GM19351 (cell line): ENCODE measurements at regions not wholly inside any gene's neighbourhood (a gene's known extent, or its start where the extent isn't known, plus 50 kb on each side); places are given as distances from the start of the nearest gene placed in this dataset.

Experiments
- ATAC-seq: cut with Tn5 transposase; IDR thresholded peaks from one replicate; pipeline ENCODE4 v1.9.1; 2021; ENCODE audit warnings: mild to moderate bottlenecking, moderate library complexity; ENCODE audit not compliant: unreplicated experiment

DNA sequence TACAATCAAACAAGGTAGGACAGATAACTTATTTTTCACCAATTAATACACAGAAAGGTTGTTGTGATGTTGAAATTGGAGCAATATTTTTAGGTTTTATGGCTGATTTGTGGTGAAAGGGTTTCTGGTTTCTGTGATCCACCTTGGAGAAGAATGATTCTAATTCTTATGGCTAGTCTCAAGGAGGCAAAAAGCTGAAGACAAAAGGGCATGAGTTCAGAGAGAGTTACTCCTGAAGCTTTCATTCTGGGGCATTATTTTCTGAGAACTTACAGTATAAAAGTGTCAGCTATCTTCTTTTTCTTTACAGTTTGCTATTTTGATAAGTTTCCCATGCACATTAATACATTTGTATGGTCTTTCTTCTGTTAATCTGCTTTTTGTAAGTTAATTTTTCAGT lies 372.4 kb upstream of the CCDC179 start:
- no peak for ATAC-seq

DNA sequence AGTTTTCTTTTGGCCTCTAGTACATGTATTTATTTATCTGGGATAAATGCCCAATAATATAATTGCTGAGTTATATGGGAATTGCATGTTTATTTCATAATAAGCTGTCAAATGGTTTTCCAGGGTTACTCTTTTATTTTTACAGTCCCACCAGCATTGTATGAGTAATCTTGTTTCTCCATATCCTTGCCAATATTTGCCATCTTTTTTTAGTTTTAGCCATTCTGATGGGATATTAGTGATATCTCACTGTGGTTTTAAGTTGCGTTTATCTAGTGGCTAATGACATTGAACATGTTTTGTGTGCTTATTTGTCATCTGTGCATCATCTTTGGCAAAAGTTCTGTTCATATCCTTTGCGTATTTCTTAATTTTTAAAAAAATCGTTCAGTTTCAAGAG lies 372.8 kb upstream of the CCDC179 start:
- no peak for ATAC-seq

DNA sequence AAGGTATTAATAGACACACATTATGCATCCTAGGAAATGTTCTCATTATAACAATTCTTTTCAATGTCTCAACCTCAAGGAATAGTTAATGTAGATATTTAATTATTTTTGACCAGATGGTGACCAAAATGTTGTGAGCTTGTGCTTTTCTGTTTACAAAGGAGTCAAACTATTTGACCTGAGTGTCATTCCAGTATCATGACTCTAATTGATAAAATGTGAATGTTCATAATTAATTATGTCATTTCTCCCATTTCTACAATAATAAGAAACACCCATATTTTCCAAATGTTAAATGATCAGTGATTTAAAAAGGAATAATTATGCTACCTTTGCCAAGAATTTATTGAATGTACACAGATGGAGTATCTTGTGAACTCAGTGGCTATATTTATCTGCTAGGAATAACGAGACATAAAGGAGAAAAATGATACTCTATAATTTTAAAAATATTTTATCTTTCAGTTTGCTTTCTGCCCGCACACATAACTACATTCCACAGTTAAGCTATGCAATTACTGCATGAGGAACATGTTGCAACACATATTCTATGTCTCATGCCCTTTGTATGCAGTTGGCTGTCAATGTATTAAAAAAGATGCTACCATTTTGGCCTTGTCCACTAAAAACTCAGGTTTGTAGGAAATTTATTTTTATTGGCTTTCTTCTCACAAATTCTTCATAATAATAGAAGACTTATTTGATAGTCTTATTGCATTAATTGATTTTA lies 376.7 kb upstream of the CCDC179 start:
- ATAC-seq, result no peak

DNA sequence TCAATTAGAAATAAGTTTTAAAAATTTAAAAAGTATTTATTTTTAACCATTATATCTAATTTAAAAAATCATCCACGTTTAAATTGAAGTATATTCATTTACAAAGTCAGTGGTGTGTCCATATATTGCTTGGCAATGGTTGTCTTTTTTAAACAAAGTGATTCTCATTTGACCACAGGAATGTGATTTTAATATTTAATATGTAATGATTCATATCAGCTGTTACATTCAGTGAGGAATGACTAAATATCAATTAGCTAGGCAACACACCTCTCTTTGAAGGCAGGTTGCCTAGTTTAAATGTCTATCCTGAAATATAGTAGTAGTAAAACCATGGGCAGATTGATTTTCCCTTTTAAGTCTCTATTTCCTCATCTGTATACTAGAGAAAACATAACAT lies 392.2 kb upstream of the CCDC179 start:
- no peak for ATAC-seq

DNA sequence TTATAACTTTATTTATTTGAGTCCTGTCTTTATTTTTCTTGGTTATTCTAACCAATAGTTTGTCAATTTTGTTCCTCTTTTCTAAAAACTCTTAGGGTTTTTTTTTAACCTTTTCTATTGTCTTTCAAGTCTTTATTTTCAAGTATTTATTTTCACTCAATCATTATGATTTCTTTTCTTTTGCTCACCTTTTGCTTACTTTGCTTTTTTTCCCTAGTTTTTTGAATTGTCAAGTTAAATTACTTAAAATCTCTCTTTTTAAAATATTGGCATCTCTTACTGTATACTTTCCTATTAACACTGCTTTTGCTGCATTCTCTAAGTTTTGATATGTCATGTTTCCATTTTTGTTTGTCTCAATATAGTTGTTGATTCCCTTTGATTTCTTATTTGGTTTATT lies 396.8 kb upstream of the CCDC179 start:
- no peak for ATAC-seq

DNA sequence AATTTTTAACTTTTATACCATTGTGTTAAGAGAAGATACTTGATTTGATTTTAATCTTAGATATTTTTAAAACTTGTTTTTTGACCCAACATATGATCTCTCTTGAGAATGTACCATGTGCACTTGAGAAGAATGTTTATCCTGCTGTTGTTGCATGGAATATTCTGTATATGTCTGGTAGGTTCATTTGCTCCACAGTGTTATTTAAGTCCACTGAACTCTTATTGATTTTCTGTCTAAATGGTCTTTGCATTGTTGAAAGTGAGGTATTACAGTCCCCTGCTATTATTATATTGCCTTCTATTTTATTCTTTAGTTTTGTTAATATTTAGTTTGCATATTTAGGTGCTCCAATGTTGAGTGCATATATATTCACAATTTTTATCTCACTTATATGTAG lies 397.3 kb upstream of the CCDC179 start:
- no peak for ATAC-seq

DNA sequence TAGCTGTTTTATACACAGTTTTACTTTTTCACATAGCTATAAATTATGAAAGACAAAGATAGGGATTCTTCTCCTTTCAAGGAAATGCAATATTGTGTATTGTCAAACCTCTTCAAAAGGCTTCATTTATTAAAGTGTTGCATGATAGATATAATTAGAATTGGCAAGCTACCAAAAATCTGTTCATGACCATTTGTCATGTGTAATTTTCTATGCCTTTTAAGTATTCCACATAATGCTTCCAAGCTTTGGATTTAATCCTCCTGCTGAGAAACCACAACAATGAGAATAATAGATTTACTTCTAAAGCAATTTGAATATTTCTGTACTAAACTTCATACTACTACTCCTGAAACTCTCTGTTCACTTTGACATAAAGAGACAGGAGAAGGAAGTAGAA lies 403.2 kb upstream of the CCDC179 start:
- ATAC-seq, result no peak

DNA sequence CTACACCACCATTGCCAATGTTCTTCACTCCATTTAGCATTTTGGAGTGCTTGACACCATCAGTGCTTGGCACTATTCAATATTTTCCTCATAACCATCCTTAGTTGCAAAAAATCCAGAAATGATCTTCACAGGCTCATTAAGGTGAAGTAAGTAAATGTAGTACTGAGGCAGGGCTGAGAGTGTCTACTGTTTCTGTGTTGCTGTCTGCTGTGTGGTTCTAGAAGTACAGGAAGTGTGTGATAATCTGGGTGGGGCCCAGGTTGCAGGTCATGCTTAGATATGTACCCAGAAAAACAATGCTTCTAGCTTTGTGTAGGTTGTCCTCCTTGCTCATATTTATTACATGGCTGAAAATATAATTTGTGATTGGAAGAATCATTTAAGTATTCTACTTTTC lies 411.8 kb upstream of the CCDC179 start:
- no peak for ATAC-seq

DNA sequence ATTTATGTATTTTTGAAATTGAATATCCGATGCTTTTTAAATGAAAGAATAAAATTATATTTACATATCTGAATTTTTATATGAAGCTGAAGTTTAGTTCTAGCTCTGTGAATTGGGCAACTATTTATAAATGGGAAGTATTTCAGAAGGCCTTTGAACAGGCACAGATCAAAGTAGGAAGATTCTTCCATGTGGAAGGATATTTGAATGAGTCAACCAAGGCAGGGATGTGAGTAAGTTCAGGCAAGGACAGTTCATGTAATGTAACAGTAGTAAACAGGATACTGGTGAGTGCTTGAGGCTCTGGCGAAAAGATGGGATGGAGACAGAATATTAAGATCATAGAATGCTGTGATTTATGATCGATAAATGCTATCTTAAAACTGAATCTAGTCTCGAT lies 417.8 kb upstream of the CCDC179 start:
- ATAC-seq, result no peak

DNA sequence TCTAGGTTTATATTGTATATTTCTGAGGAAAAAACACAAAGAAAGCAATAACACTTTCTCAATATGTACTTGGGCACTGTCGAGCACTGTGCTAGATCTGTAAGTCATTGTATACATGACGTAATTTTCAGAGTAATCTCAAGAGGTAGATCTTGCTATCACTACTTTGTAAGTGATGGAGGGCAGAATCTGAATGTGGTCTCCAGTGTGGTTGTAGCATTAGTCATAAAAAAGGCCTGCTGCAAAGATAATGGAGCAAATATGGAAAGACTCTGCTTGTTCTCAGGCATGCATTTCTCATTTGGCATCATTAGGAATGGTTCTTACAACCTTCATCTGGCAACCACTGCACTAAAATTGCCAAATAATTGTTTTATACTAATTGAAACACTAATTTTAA lies 419.8 kb upstream of the CCDC179 start:
- no peak for ATAC-seq

DNA sequence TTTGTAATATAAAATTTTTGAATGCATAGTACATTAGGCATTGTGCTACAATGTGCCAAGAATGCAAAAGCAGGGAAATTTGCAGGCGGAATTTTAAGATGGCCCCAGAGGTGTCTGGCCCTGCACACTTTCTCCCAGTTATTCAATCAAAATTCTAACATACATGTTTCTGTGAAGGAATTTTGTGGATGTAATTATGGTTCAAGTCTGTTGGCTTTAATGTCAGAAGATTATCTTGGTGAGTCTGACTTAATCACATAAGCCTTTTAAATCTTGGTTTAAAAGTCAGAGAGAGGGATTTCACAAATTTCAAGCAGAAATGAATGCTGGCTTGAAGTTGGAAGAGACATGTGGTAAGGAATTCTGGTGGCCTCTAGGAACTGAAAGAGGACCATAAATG lies 423.4 kb upstream of the CCDC179 start:
- no peak for ATAC-seq

DNA sequence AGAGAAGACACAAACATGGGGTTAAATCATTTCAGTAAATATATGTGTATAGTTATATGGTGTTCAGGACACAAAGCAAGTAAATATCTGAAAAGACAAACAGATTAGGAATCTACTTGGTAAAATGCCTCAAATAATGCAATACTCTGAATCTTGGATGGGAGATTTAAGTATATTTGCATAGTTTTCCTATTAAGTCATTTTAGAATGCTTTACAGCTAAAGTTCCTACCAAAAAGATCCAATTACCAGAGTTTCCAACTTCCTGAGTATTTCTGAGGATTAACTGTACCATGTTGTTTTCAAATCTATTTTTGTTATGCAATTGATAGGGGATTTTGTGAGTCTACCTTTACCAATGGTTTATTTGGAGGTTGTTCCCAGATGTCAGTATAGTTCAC lies 424.4 kb upstream of the CCDC179 start:
- no peak for ATAC-seq

DNA sequence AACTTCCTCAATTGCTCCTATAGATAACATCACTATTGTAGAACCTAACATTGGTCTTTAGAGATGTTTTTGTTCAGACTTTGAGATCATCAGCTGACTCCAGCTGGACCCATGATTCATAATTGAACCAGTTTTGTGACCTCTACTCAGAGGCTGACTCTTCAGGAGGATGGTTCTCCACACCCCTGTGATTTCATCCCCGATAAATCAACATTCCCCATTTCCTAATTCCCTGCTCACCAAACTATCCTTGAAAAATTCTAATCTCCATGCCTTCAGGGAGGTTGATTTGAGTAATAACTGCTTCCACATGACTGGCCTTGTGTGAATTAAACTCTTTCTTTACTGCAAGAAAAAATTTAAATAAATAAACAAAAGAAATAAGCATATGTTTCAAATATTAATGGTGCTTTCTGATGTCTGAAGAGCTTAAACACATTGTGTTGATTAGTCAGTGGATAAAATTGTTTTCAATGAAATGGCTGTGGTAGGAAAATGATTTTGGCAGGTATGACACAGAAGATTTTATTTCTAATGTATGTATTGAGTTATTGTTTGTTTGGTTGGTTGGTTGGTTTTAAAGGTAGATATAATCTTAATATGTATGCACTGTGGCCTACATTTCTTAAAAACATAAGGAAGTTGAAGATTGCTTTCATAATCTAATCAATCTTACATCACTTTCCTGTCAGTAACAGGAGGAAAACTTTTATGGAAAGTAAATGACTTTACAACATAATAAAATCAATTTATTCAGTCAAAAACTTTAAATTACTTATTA lies 427.9 kb upstream of the CCDC179 start:
- ATAC-seq, result no peak

DNA sequence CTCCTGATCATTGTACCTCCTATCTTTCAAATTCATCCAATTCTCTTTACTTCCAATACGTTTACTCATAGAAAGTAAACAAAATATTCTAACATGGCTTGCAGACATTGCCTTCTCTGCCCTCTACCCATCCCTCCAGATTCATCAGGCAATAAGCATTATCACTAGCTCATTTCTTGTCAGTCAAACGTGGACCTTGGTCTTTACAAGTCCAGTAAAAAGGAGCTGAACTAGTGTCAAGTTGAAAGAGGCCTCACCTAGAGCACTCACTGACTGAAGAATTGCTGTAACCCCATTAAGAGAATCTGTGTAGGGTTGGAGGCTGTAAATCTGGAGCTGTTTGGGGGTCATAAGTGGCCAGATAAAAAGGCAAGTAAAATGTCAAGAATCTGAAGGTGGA lies 435.0 kb upstream of the CCDC179 start:
- no peak for ATAC-seq

DNA sequence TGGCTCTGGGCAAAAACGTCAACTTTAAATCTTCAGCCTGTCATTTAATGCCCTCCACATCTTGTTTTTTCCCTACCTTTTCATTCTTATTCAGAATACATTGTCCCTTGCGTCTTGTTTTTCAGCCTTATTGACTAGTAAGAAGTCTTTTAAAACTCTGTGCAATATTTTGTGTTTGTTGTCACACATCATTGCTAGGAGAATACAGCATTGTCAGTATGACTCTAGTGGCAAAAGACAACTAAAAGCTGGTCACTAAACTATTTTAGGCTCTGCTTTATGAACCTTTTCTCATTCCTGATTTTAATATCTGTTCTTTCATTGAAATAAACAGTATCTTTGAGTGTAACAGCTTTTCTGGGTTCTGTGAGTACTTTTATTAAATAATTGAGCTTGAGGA lies 447.8 kb upstream of the CCDC179 start:
- no peak for ATAC-seq

DNA sequence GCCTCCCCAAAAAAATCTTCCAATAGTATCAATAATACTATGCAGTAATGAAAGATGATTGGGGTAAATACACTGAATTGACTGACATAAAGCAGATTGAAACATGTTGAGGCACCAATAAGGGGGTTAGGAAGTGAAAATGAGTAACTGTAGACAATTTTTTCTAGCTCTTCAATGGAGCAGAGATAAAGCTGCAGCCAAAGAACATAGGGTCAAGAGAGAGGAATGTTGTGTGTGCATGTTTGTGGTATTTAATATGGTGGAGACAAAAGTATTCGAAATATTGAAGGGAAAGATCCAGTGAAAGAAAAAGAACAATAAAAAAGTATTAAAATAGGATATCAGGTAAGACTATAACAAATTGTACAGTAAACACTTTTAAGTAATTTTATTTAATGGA lies 450.0 kb upstream of the CCDC179 start:
- no peak for ATAC-seq

DNA sequence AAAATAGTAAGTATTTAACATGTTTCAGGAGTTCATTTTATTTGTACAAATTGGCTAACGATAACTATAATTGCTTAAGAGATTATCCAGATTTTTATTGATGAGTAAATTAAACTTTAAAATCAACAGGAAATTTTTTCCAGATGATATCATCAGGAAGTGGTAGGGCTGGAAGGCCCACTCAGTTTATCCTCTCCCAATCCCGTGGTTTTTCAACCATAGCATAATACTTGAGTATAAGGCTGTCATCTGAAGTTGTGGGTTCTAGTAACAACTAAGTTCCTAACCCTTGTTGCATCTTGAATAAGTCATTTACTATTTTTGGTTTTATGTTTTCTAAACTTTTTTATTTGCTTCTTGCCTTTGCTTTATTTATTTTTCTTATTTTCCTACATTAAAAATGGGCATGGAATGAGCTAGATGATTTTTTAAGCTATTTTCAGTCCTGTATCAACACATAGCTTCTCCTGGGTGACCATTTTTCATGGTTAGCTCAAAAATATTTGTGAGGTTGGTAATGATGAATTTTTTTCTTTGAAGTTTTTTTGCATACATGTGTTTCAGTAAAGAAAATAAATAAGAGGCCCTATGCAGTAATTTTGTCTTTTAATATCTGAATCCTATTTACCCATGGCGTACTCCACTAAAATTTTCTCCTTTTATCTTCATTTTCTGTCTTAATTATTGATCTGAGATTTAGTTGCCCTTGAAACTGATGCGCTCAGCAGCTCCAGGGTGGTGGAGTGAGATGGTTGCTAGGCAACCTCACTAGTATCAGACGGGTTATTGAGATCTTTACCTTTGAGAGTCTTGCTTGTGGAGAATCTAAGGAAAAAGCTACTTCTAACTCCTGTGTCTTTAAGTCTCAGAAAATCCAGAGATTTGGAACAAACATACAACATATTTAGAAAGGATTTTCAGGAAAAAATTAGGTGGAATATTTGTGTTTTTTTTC lies 452.0 kb upstream of the CCDC179 start:
- no peak for ATAC-seq

DNA sequence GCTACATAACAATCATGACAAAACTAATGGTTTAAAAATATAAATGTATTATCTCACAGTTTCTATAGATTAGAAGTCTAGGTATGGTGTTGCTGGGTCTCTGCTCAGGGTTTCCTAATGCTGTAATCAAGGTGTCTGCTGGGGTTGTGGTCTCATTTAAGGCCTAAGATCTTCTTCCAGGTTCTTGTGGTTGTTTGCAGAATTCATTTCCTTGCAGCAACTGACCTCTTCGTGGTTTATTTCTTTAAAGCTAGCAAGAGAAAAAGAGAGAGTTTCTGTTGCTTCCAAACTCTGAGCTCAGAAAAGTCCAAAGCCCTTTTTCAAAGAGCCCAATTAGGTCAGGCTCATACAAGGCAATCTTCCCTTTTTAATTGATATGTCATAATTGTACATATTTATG lies 452.7 kb upstream of the CCDC179 start:
- ATAC-seq, result no peak

DNA sequence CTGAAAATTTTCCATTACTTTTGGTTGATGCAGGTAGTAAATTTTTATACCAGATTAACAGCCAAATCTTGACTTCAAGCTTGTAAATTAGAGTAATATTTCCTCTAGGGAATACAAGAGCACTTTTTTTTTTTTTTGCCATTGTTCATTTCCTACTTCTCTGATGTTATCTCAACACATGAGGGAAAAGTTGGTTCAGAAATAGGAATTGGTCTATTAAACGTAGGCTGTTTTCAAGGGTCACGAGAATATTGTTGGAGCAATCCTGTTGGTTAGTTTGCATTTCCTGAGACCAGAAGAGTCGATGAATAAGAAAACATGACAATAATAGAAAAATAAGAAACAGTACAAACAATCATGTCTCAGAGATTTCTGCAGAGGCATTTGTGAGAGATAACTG lies 453.9 kb upstream of the CCDC179 start:
- no peak for ATAC-seq

DNA sequence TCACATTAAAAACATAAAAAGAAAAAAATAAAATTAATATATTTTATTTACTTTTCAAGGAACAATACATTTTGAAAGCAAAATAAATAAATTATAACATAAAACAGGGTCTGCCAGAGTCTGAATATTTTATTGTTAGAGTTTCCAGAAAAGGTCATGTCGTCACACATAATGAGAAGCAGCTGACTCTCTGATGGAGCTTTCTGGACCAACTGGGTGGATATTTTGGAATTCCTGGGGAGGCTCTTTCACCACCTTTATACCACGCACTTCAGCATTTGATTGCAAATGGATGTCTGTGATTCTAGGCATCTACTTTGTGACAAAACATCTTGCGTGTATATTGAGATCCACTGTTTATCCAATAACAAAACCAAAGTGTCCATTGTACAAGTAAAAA lies 455.0 kb upstream of the CCDC179 start:
- no peak for ATAC-seq

DNA sequence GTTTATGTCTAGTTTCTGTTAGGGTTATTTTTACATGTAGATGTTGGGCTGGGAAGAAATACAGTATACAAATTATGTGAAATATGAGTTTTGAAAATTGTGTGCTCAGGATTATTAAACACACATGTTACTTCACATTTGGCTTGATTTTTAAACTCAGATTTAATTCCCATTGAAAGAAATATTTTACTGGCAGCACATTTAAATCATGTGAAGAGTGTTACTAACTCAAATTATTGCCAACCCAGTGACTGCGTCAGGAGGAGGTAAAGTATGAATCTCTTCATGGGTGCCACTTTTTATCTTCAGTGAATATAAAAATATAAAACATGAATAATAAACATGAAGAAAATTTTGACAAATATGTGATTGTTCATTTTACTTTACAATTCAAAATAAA lies 457.5 kb upstream of the CCDC179 start:
- ATAC-seq, result no peak

DNA sequence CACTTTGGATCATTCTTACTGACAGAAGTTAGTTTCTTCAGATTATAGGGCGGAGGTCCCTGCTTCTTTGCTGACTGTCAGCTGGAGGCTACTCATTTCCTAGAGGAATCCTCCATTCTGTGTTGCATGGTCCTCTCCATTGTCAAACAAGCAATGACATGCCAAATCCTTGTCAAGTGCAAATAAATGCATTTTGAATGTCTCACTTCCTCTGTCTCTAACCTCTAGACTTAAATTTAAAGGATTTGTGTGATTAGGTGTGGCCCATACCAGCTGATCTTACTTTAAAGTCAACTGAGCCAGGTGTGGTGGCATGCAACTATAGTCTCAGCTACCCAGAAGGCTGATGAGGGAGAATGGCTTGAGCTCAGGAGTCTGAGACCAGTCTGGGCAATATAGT lies 458.4 kb upstream of the CCDC179 start:
- ATAC-seq, result no peak
